ENCODE measurements at regions not wholly inside any gene's neighbourhood (a gene's known extent, or its start where the extent isn't known, plus 50 kb on each side); places are given as distances from the start of the nearest gene placed in this dataset.

DNA sequence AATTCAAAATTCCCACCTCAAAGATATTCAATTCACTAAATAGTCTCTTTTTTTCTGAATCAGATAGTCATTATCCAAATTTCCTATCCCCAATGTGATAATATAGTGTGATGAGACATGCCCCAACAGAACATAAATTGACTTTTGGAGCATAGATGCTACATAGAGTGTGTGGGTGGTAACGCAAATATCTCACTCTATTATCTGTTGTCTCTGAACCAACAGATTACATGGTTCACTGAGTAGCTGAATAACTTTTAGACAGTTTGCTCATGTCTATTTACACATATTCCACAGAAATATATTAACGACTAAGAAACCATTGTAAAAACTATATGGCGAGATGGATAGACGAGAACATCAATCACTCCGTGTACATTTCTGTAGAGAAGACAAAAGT is 209.9 kb downstream of the BARHL2 start:
- TF ChIP-seq TAF1 (IDR thresholded peaks at IDR 0.05; ENCODE audit: borderline replicate concordance, low read depth, low read length) (no peak), POLR2AphosphoS5 (IDR thresholded peaks at IDR 0.05; ENCODE audit: low read depth, low read length) (no peak)

Measured in GM12892 (cell line).